GM23338 (cell line): ENCODE measurements at regions not wholly inside any gene's neighbourhood (a gene's known extent, or its start where the extent isn't known, plus 50 kb on each side); places are given as distances from the start of the nearest gene placed in this dataset.

Source experiments
- ATAC-seq: fragments of 200-7000 bp; cut with Tn5 transposase; 3 replicates; pipeline ENCODE4 v1.9.1; 2020
- DNase-seq: peaks from one replicate; pipeline ENCODE4 v3.0.0-alpha.2; 2015; ENCODE audit warnings: low spot score
- H2AFZ ChIP-seq: fragments of 200-600 bp; sonication (generic); 2 replicates; pipeline ENCODE4 v1.8.0; 2016; ENCODE audit warnings: antibody characterized with exemption, mild to moderate bottlenecking, moderate library complexity
- H3F3A ChIP-seq: fragments of 200-600 bp; sonication (generic); replicated peaks from 2 replicates; pipeline ENCODE4 v1.8.0; 2017; ENCODE audit warnings: antibody characterized with exemption, mixed run types, low read depth
- H3K27ac ChIP-seq: fragments of 200-600 bp; sonication (generic); 2 replicates; pipeline ENCODE4 v1.6.1; 2016; ENCODE audit warnings: low read depth
- H3K27me3 ChIP-seq: fragments of 200-600 bp; sonication (generic); 2 replicates; pipeline ENCODE4 v1.8.0; 2016; ENCODE audit warnings: mild to moderate bottlenecking, mixed run types, moderate library complexity; ENCODE audit not compliant: insufficient read depth
- H3K36me3 ChIP-seq: fragments of 200-600 bp; sonication (generic); 2 replicates; pipeline ENCODE4 v1.8.0; 2016; ENCODE audit warnings: mild to moderate bottlenecking; ENCODE audit not compliant: insufficient read depth
- H3K4me1 ChIP-seq: fragments of 200-600 bp; sonication (generic); 2 replicates; pipeline ENCODE4 v1.8.0; 2016; ENCODE audit warnings: mild to moderate bottlenecking, moderate library complexity; ENCODE audit not compliant: insufficient read depth
- H3K4me2 ChIP-seq: fragments of 200-600 bp; sonication (generic); 2 replicates; pipeline ENCODE4 v1.7.1; 2017; ENCODE audit warnings: mixed run types
- H3K4me3 ChIP-seq: fragments of 200-600 bp; sonication (generic); 2 replicates; pipeline ENCODE4 v1.6.1; 2016; ENCODE audit warnings: mixed run types
- H3K79me2 ChIP-seq: fragments of 200-600 bp; sonication (generic); replicated peaks from 2 replicates; pipeline ENCODE4 v1.8.0; 2017; ENCODE audit warnings: mild to moderate bottlenecking; ENCODE audit not compliant: insufficient read depth
- H3K9me2 ChIP-seq: fragments of 200-600 bp; sonication (generic); 2 replicates; pipeline ENCODE4 v1.8.0; 2017; ENCODE audit not compliant: insufficient read depth
- H4K20me1 ChIP-seq: fragments of 200-600 bp; sonication (generic); replicated peaks from 2 replicates; pipeline ENCODE4 v1.8.0; 2017; ENCODE audit warnings: mild to moderate bottlenecking; ENCODE audit not compliant: insufficient read depth
- H3K27ac Mint-ChIP-seq: 2 replicates; pipeline ENCODE4 v1.8.0; 2020; ENCODE audit warnings: inconsistent platforms, mild to moderate bottlenecking, moderate library complexity, mixed read lengths
- H3K27me3 Mint-ChIP-seq: 3 replicates; pipeline ENCODE4 v1.8.0; 2022; ENCODE audit warnings: low read depth, mild to moderate bottlenecking, moderate library complexity, mixed read lengths, inconsistent platforms; ENCODE audit not compliant: insufficient read depth, poor library complexity
- H3K36me3 Mint-ChIP-seq: 3 replicates; pipeline ENCODE4 v1.8.0; 2021; ENCODE audit warnings: low read depth, mild to moderate bottlenecking, inconsistent platforms, moderate library complexity, mixed read lengths
- H3K4me1 Mint-ChIP-seq: 3 replicates; pipeline ENCODE4 v1.8.0; 2020; ENCODE audit warnings: mild to moderate bottlenecking, inconsistent platforms, mixed read lengths
- H3K4me3 Mint-ChIP-seq: 3 replicates; pipeline ENCODE4 v1.8.0; 2021; ENCODE audit warnings: moderate library complexity, mild to moderate bottlenecking, inconsistent platforms, mixed read lengths
- H3K9me3 Mint-ChIP-seq: 3 replicates; pipeline ENCODE4 v1.8.0; 2020; ENCODE audit warnings: moderate library complexity, mild to moderate bottlenecking, inconsistent platforms, mixed read lengths
- CREB1 ChIP-seq: fragments of 250-450 bp; sonication (Bioruptor Pico); IDR thresholded peaks from 2 replicates; pipeline ENCODE4 v1.5.0; 2020; ENCODE audit warnings: low read depth, mild to moderate bottlenecking, moderate library complexity
- EZH2 ChIP-seq: fragments of 200-600 bp; sonication (generic); IDR thresholded peaks from one replicate; pipeline ENCODE4 v1.8.0; 2017; ENCODE audit warnings: antibody characterized with exemption, mild to moderate bottlenecking, low read depth; ENCODE audit not compliant: unreplicated experiment
- EZH2phosphoT487 ChIP-seq: fragments of 200-600 bp; sonication (generic); IDR thresholded peaks from one replicate; pipeline ENCODE4 v1.8.1; 2018; ENCODE audit warnings: antibody characterized with exemption; ENCODE audit not compliant: unreplicated experiment
- JUNB ChIP-seq: IDR thresholded peaks from one replicate; pipeline ENCODE4 v1.6.1; 2016; ENCODE audit warnings: antibody characterized with exemption; ENCODE audit not compliant: unreplicated experiment
- NANOG ChIP-seq: IDR thresholded peaks from 2 replicates; pipeline ENCODE4 v1.6.1; 2016; ENCODE audit warnings: antibody characterized with exemption, borderline replicate concordance
- POLR2AphosphoS5 ChIP-seq: IDR thresholded peaks from 2 replicates; pipeline ENCODE4 v1.6.1; 2016; ENCODE audit warnings: antibody characterized with exemption, low read depth
- STAT1 ChIP-seq: IDR thresholded peaks from one replicate; pipeline ENCODE4 v1.6.1; 2016; ENCODE audit warnings: antibody characterized with exemption; ENCODE audit not compliant: unreplicated experiment
- ZNF114 ChIP-seq: fragments of 250-450 bp; sonication (Bioruptor Pico); IDR thresholded peaks from 2 replicates; pipeline ENCODE4 v1.5.0; 2020; ENCODE audit warnings: mild to moderate bottlenecking, moderate library complexity
- ZNF331 ChIP-seq: fragments of 250-450 bp; sonication (Bioruptor Pico); IDR thresholded peaks from 2 replicates; pipeline ENCODE4 v1.5.0; 2020; ENCODE audit warnings: low read depth, mild to moderate bottlenecking, moderate library complexity
- TF ChIP-seq, protein P1 (sequence below): IDR thresholded peaks from one replicate; pipeline ENCODE4 v1.6.1; 2018; ENCODE audit warnings: antibody characterized with exemption; ENCODE audit not compliant: unreplicated experiment
- TF ChIP-seq, protein P2 (sequence below): IDR thresholded peaks from 2 replicates; pipeline ENCODE4 v1.6.1; 2016; ENCODE audit warnings: antibody characterized with exemption
- TF ChIP-seq, protein P3 (sequence below): fragments of 250-450 bp; sonication (Bioruptor Pico); IDR thresholded peaks from 2 replicates; pipeline ENCODE4 v1.5.0; 2020; ENCODE audit warnings: mild to moderate bottlenecking, moderate library complexity

DNA sequence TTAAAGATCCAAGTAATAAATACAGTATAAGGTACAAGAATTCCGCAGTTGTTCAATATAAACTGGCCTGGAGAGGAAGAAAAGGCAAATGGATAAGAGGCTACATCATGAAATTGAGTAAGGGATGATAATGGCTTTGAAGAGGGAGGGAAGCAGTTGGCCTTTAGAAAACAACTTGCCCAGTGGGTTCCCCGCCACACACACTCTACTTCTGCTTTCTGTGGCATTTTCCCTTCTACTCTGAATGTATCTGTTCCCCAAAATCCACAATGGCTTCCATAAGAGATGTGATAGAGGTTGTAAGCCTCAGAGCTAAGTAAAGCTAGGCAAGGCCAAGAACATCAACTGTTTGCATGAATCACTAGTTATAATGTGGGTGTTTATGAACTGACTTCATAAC lies 221.3 kb downstream of the MBD2 start:
- H3F3A ChIP-seq: no peaks in the 10 kb centered on the region
- ATAC-seq: no peak
- no peaks in the 10 kb centered on the region for H3K36me3 ChIP-seq
- Mint-ChIP-seq H3K36me3 (no peaks in the 10 kb centered on the region), H3K4me3 (no peak overlapping the region), H3K27me3 (peaks cover 5% of the 10 kb centered on the region), H3K9me3 (peaks cover 3% of the 10 kb centered on the region; the same call in 2 of the 3 replicates), H3K4me1 (no peaks in the 10 kb centered on the region; the same call in 2 of the 3 replicates), H3K27ac (no peak overlapping the region)
- H3K9me2 ChIP-seq: peaks cover 11% of the 10 kb centered on the region; the same call in 1 of the 2 replicates
- no peaks in the 10 kb centered on the region for H3K4me1 ChIP-seq
- TF ChIP-seq NANOG (no peak), POLR2AphosphoS5 (no peak), EZH2phosphoT487 (no peak), STAT1 (no peak), JUNB (no peak)
- TF ChIP-seq, protein P1, sequence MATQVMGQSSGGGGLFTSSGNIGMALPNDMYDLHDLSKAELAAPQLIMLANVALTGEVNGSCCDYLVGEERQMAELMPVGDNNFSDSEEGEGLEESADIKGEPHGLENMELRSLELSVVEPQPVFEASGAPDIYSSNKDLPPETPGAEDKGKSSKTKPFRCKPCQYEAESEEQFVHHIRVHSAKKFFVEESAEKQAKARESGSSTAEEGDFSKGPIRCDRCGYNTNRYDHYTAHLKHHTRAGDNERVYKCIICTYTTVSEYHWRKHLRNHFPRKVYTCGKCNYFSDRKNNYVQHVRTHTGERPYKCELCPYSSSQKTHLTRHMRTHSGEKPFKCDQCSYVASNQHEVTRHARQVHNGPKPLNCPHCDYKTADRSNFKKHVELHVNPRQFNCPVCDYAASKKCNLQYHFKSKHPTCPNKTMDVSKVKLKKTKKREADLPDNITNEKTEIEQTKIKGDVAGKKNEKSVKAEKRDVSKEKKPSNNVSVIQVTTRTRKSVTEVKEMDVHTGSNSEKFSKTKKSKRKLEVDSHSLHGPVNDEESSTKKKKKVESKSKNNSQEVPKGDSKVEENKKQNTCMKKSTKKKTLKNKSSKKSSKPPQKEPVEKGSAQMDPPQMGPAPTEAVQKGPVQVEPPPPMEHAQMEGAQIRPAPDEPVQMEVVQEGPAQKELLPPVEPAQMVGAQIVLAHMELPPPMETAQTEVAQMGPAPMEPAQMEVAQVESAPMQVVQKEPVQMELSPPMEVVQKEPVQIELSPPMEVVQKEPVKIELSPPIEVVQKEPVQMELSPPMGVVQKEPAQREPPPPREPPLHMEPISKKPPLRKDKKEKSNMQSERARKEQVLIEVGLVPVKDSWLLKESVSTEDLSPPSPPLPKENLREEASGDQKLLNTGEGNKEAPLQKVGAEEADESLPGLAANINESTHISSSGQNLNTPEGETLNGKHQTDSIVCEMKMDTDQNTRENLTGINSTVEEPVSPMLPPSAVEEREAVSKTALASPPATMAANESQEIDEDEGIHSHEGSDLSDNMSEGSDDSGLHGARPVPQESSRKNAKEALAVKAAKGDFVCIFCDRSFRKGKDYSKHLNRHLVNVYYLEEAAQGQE: no peak
- H3K79me2 ChIP-seq: no peaks in the 10 kb centered on the region
- H3K27me3 ChIP-seq: no peaks in the 10 kb centered on the region
- DNase-seq: no peak
- no peak overlapping the region for H2AFZ ChIP-seq
- no peaks in the 10 kb centered on the region for H4K20me1 ChIP-seq
- H3K27ac ChIP-seq: no peak overlapping the region
- no peak overlapping the region for H3K4me2 ChIP-seq
- no peak overlapping the region for H3K4me3 ChIP-seq

DNA sequence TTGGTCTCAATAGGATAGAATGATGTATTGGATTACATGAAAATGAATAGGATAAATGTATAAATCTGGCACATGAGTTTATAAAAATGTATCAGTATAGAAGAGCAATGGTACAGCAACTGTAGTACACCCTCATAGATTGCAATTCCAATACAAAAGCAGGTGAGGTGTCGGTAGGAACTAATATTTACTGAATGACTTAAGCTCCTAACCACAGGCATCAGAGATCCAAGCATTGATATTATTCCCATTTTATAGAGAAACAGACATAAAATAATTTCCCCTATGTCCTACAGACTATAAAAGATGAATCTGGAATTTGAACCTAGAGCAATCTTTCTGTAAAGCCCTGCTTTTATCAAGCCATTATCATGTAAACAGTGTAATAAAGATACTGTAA lies 227.4 kb downstream of the MBD2 start:
- H3K27ac ChIP-seq: no peak overlapping the region
- H3F3A ChIP-seq: no peaks in the 10 kb centered on the region
- no peaks in the 10 kb centered on the region for H3K9me2 ChIP-seq
- H4K20me1 ChIP-seq: no peaks in the 10 kb centered on the region
- H3K36me3 ChIP-seq: no peaks in the 10 kb centered on the region
- H2AFZ ChIP-seq: no peak overlapping the region
- H3K27ac Mint-ChIP-seq: no peak overlapping the region
- no peaks in the 10 kb centered on the region for H3K79me2 ChIP-seq
- H3K4me3 ChIP-seq: no peak overlapping the region
- H3K9me3 Mint-ChIP-seq: no peaks in the 10 kb centered on the region; the same call in 2 of the 3 replicates
- H3K27me3 Mint-ChIP-seq: no peaks in the 10 kb centered on the region
- H3K36me3 Mint-ChIP-seq: no peaks in the 10 kb centered on the region
- no peaks in the 10 kb centered on the region for H3K4me1 Mint-ChIP-seq
- no peak overlapping the region for H3K4me2 ChIP-seq
- H3K27me3 ChIP-seq: no peaks in the 10 kb centered on the region
- no peak overlapping the region for H3K4me3 Mint-ChIP-seq
- no peaks in the 10 kb centered on the region for H3K4me1 ChIP-seq
- DNase-seq: no peak
- ATAC-seq: no peak
- TF ChIP-seq, protein P2, sequence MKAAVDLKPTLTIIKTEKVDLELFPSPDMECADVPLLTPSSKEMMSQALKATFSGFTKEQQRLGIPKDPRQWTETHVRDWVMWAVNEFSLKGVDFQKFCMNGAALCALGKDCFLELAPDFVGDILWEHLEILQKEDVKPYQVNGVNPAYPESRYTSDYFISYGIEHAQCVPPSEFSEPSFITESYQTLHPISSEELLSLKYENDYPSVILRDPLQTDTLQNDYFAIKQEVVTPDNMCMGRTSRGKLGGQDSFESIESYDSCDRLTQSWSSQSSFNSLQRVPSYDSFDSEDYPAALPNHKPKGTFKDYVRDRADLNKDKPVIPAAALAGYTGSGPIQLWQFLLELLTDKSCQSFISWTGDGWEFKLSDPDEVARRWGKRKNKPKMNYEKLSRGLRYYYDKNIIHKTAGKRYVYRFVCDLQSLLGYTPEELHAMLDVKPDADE: no peak
- TF ChIP-seq EZH2phosphoT487: no peak
- no peak for TF ChIP-seq ZNF331 (CRISPR knock-in tag)
- no peak for TF ChIP-seq ZNF114 (CRISPR knock-in tag)
- TF ChIP-seq CREB1 (CRISPR knock-in tag): no peak
- TF ChIP-seq EZH2: no peak
- TF ChIP-seq, protein P3, sequence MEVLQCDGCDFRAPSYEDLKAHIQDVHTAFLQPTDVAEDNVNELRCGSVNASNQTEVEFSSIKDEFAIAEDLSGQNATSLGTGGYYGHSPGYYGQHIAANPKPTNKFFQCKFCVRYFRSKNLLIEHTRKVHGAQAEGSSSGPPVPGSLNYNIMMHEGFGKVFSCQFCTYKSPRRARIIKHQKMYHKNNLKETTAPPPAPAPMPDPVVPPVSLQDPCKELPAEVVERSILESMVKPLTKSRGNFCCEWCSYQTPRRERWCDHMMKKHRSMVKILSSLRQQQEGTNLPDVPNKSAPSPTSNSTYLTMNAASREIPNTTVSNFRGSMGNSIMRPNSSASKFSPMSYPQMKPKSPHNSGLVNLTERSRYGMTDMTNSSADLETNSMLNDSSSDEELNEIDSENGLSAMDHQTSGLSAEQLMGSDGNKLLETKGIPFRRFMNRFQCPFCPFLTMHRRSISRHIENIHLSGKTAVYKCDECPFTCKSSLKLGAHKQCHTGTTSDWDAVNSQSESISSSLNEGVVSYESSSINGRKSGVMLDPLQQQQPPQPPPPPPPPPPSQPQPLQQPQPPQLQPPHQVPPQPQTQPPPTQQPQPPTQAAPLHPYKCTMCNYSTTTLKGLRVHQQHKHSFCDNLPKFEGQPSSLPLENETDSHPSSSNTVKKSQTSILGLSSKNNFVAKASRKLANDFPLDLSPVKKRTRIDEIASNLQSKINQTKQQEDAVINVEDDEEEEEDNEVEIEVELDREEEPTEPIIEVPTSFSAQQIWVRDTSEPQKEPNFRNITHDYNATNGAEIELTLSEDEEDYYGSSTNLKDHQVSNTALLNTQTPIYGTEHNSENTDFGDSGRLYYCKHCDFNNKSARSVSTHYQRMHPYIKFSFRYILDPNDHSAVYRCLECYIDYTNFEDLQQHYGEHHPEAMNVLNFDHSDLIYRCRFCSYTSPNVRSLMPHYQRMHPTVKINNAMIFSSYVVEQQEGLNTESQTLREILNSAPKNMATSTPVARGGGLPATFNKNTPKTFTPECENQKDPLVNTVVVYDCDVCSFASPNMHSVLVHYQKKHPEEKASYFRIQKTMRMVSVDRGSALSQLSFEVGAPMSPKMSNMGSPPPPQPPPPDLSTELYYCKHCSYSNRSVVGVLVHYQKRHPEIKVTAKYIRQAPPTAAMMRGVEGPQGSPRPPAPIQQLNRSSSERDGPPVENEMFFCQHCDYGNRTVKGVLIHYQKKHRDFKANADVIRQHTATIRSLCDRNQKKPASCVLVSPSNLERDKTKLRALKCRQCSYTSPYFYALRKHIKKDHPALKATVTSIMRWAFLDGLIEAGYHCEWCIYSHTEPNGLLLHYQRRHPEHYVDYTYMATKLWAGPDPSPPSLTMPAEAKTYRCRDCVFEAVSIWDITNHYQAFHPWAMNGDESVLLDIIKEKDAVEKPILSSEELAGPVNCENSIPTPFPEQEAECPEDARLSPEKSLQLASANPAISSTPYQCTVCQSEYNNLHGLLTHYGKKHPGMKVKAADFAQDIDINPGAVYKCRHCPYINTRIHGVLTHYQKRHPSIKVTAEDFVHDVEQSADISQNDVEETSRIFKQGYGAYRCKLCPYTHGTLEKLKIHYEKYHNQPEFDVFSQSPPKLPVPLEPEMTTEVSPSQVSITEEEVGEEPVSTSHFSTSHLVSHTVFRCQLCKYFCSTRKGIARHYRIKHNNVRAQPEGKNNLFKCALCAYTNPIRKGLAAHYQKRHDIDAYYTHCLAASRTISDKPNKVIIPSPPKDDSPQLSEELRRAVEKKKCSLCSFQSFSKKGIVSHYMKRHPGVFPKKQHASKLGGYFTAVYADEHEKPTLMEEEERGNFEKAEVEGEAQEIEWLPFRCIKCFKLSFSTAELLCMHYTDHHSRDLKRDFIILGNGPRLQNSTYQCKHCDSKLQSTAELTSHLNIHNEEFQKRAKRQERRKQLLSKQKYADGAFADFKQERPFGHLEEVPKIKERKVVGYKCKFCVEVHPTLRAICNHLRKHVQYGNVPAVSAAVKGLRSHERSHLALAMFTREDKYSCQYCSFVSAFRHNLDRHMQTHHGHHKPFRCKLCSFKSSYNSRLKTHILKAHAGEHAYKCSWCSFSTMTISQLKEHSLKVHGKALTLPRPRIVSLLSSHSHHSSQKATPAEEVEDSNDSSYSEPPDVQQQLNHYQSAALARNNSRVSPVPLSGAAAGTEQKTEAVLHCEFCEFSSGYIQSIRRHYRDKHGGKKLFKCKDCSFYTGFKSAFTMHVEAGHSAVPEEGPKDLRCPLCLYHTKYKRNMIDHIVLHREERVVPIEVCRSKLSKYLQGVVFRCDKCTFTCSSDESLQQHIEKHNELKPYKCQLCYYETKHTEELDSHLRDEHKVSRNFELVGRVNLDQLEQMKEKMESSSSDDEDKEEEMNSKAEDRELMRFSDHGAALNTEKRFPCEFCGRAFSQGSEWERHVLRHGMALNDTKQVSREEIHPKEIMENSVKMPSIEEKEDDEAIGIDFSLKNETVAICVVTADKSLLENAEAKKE: no peak
- TF ChIP-seq POLR2AphosphoS5: no peak
